ENCODE measurements at regions not wholly inside any gene's neighbourhood (a gene's known extent, or its start where the extent isn't known, plus 50 kb on each side); places are given as distances from the start of the nearest gene placed in this dataset.
A peak's percentile ranks its signal among the peaks of the same experiment; 100 is the strongest.

DNA sequence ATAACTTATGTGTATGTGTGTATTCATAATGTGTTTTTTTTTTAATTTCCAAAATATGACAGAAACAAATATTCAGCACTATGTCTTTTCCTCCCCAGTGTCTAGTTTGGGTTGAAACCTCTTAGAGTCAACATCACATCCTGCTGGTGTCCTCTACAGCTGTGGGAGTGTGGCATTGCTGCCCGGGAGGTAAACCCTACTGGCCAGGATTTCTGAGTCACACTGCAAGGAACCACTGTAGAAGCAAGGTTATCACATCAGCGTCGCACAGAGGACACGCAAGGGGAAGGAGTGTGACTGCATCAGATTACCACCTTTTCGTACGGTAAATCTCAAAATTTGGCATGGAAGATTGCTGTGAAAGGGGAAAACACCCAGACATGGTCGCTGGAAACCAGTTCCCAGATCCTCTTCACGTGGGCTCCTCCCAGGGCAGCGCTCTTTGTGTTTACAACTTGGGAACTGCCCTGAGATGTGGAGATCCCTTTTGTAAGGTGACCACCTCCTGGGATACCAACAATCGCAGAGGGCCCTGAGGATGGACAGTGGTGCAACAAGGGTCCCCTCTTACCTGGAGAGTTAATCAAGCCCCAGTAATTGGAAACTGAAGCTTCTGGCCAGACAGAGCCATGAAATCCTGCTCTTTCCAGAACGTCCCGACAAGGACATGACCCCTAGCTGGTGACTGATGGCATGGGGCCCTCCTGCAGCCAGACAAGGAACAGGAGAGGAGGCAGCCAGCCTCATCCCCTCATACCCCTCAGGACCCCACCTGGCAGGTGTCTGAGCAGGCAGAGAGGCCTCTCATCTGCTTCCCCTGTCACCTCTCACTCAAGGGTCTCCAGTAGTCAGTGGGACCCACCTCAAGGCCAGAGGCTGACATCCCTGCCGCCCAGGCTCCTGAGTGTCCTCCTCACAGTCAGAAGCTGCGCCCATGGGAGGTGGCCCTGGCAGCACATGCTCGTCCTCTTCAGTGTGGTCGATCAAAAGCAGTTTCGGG, 194.7 kb downstream of the MED10 start:
- Mint-ChIP-seq H3K27ac (ENCODE audit: unreplicated experiment) (no peak overlapping the region), H3K4me3 (no peak overlapping the region), H3K36me3 (ENCODE audit: low read depth) (no peaks in the 10 kb centered on the region), H3K4me1 (peaks cover 13% of the 10 kb centered on the region), H3K27me3 (ENCODE audit: low read depth) (peaks cover 19% of the 10 kb centered on the region), H3K9me3 (peaks cover 4% of the 10 kb centered on the region)
- DNase-seq (ENCODE audit: low read depth, low spot score) = no peak
- TF ChIP-seq, protein P1, sequence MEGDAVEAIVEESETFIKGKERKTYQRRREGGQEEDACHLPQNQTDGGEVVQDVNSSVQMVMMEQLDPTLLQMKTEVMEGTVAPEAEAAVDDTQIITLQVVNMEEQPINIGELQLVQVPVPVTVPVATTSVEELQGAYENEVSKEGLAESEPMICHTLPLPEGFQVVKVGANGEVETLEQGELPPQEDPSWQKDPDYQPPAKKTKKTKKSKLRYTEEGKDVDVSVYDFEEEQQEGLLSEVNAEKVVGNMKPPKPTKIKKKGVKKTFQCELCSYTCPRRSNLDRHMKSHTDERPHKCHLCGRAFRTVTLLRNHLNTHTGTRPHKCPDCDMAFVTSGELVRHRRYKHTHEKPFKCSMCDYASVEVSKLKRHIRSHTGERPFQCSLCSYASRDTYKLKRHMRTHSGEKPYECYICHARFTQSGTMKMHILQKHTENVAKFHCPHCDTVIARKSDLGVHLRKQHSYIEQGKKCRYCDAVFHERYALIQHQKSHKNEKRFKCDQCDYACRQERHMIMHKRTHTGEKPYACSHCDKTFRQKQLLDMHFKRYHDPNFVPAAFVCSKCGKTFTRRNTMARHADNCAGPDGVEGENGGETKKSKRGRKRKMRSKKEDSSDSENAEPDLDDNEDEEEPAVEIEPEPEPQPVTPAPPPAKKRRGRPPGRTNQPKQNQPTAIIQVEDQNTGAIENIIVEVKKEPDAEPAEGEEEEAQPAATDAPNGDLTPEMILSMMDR (conservative IDR thresholded peaks at IDR 0.05) = no peak

DNA sequence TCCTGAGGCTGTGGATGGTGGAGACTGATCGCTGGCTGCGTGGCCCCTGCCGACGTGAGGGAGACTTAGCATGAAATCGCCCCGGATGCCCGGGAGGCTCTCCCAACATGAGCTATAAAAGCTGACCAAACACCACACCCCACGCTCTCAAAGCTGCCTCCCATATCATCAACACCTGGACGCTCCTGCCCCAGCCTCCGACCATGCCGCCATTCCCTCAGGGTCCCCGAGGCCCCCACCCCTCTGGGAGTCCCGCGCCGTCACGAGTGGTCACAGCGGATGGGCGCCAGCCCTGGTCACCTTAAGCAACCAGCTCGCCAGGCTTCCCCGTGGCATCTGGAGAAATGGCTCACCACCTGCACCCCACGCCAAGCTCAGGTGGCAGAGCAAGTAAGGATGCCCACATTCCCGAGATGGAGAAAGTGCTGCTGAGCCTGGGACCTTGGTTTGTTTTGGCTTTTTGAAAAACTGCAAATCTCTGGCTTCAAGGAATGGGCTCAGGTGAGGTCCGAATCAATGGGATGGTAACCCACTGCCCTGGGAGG, 196.0 kb downstream of the MED10 start:
- peak overlapping the region; percentile 19 for H3K27ac Mint-ChIP-seq (ENCODE audit: unreplicated experiment)
- no peak overlapping the region for H3K4me3 Mint-ChIP-seq
- peaks cover 4% of the 10 kb centered on the region for H3K9me3 Mint-ChIP-seq
- H3K27me3 Mint-ChIP-seq (ENCODE audit: low read depth) = peaks cover 19% of the 10 kb centered on the region
- peaks cover 2% of the 10 kb centered on the region for H3K4me1 Mint-ChIP-seq
- DNase-seq (ENCODE audit: low read depth, low spot score) = no peak
- TF ChIP-seq, protein P1 (conservative IDR thresholded peaks at IDR 0.05) = no peak
- H3K36me3 Mint-ChIP-seq (ENCODE audit: low read depth) = no peaks in the 10 kb centered on the region

DNA sequence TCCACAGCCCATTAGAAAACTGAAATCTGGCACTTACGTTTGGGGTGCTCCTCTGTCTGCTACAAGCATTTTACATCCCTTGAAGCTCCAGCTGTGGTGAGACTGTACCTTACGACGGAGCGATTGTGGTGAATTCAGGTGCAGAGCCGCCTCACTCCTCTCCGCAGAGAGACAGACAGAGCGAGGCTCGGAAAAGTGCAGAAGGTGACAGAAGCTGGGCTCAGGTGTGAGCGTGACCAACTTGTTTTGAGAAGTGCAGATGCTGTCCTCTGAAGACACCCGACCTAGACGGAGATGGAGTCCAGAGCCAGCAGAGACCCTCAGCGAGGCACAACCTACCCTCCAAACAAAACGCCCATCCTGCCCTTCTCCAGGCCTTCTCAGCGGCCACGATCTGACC, 196.5 kb downstream of the MED10 start:
- H3K27ac Mint-ChIP-seq (ENCODE audit: unreplicated experiment) = peak overlapping the region; percentile 19
- peaks cover 4% of the 10 kb centered on the region for H3K9me3 Mint-ChIP-seq
- TF ChIP-seq, protein P1 (conservative IDR thresholded peaks at IDR 0.05) = no peak
- H3K4me3 Mint-ChIP-seq = no peak overlapping the region
- H3K27me3 Mint-ChIP-seq (ENCODE audit: low read depth) = peaks cover 19% of the 10 kb centered on the region
- H3K4me1 Mint-ChIP-seq = no peaks in the 10 kb centered on the region
- H3K36me3 Mint-ChIP-seq (ENCODE audit: low read depth) = no peaks in the 10 kb centered on the region
- no peak for DNase-seq (ENCODE audit: low read depth, low spot score)

DNA sequence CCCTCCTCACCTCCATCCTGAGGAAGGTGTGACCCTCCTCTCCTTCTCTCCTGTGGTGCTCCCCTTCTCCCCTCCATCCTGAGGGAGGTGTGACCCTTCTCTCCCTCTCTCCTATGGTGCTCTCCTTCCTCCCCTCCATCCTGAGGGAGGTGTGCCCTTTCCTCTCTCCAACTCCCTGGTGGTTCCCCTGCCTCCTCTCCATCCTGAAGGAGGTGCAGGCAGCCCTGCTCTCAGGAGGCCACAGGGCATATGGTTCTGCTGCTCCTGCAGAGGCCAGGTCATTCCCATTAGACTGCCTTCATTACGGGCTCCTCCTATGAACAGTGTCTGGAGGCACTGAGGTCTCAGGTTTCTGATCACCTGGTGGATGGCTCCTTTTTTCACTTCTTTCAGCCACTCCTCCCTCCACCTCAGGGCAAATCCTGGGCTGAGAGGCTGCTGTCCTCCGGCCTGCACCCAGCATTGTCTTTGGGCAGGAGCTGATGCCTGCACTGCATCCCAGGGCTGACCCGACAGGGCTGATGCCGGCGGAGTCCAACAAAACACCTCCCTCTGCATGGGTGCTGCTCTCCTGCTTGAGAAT, 197.1 kb downstream of the MED10 start:
- DNase-seq (ENCODE audit: low read depth, low spot score) = no peak
- H3K4me1 Mint-ChIP-seq = no peaks in the 10 kb centered on the region
- peaks cover 21% of the 10 kb centered on the region for H3K27me3 Mint-ChIP-seq (ENCODE audit: low read depth)
- H3K36me3 Mint-ChIP-seq (ENCODE audit: low read depth) = no peaks in the 10 kb centered on the region
- no peak overlapping the region for H3K4me3 Mint-ChIP-seq
- no peak overlapping the region for H3K27ac Mint-ChIP-seq (ENCODE audit: unreplicated experiment)
- peaks cover 4% of the 10 kb centered on the region for H3K9me3 Mint-ChIP-seq
- TF ChIP-seq, protein P1 (conservative IDR thresholded peaks at IDR 0.05) = no peak

DNA sequence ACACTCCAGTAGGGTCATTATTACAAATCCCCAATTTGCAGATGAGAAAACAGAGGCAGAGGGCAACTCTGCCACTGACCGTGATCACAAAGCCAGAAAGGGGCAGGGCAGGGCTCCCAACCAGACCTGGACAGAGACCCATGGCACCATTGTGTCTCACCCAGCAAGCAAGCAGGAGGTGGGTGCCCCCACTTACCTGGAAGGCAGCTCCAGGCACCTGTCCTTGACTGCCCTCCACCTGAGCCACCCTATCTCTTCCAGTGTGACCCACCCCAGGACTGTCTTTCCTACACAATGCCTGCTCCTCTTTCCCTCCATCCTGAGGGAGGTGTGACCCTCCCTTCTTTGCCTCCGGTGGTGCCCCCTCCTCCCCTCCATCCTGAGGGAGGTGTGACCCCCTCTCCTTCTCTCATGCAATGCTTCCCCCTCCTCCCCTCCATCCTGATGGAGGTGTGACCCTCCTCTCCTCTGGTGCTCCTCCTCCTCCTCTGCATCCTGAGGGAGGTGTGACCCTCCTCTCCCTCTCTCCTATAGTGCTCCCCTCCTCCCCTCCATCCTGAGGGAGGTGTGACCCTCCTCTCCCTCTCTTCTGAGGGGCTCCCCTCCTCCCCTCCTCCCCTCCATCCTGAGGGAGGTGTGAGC, 198.0 kb downstream of the MED10 start:
- no peak overlapping the region for H3K27ac Mint-ChIP-seq (ENCODE audit: unreplicated experiment)
- H3K36me3 Mint-ChIP-seq (ENCODE audit: low read depth) = no peaks in the 10 kb centered on the region
- peaks cover 2% of the 10 kb centered on the region for H3K9me3 Mint-ChIP-seq
- H3K4me3 Mint-ChIP-seq = no peak overlapping the region
- TF ChIP-seq, protein P1 (conservative IDR thresholded peaks at IDR 0.05) = no peak
- H3K4me1 Mint-ChIP-seq = no peaks in the 10 kb centered on the region
- DNase-seq (ENCODE audit: low read depth, low spot score) = no peak
- H3K27me3 Mint-ChIP-seq (ENCODE audit: low read depth) = peaks cover 21% of the 10 kb centered on the region
